Fibroblast of lung (primary cell): ENCODE measurements at regions not wholly inside any gene's neighbourhood (a gene's known extent, or its start where the extent isn't known, plus 50 kb on each side); places are given as distances from the start of the nearest gene placed in this dataset.

Source experiments
- EZH2 ChIP-seq: IDR thresholded peaks from 2 replicates; pipeline ENCODE4 v1.5.1; 2012; ENCODE audit warnings: low read length, control low read depth, mild to moderate bottlenecking; ENCODE audit errors: missing control alignments
- TF ChIP-seq, protein P1 (sequence below), 2 donors: IDR thresholded peaks in 1 of 2; conservative IDR thresholded peaks in 1 of 2; 1 replicate in 1 of 2; 2 replicates in 1 of 2; pipeline ENCODE4 v1.5.1; 2011 to 2012; ENCODE audit warnings: low read length in 2 of 2, control low read depth in 1 of 2, inconsistent platforms in 1 of 2, low read depth in 1 of 2, mild to moderate bottlenecking in 1 of 2

DNA sequence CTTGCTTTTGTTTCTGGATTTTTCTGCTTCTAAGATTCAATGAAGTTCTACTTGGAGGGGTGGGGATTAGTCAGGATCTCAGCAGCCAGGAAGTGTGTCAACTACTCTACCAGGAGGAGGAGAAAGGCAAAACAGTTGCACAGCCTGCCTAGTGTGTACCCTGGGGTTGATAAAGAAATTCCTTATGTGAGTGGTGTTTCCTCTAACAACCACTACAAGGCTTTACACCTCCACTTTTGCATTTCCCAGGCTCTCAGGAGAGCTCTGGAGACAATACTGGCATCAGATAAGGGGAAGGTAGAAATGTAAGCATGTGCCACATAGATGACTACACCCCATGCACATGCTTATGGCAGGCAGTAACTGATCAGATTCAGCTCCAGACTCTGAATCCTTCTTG is 174.6 kb downstream of the TOX3 start:
- TF ChIP-seq, protein P1, sequence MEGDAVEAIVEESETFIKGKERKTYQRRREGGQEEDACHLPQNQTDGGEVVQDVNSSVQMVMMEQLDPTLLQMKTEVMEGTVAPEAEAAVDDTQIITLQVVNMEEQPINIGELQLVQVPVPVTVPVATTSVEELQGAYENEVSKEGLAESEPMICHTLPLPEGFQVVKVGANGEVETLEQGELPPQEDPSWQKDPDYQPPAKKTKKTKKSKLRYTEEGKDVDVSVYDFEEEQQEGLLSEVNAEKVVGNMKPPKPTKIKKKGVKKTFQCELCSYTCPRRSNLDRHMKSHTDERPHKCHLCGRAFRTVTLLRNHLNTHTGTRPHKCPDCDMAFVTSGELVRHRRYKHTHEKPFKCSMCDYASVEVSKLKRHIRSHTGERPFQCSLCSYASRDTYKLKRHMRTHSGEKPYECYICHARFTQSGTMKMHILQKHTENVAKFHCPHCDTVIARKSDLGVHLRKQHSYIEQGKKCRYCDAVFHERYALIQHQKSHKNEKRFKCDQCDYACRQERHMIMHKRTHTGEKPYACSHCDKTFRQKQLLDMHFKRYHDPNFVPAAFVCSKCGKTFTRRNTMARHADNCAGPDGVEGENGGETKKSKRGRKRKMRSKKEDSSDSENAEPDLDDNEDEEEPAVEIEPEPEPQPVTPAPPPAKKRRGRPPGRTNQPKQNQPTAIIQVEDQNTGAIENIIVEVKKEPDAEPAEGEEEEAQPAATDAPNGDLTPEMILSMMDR (conservative IDR thresholded peaks at IDR 0.05 in 1 of 2, IDR thresholded peaks at IDR 0.05 in 1 of 2; ENCODE audit: low read depth in 1 of 2, low read length in 2 of 2), result no peak
- no peak for TF ChIP-seq EZH2
